Activated CD4-positive, alpha-beta T cell treated with anti-CD3 and anti-CD28 coated beads, Interleukin-10, Interleukin-2, amounts not matched to agents 100 ng/mL and 50 ng/mL, durations not matched to agents 16 hours and 8 hours (primary cell): ENCODE measurements at regions not wholly inside any gene's neighbourhood (a gene's known extent, or its start where the extent isn't known, plus 50 kb on each side); places are given as distances from the start of the nearest gene placed in this dataset.

Source experiments
- DNase-seq: peaks from one replicate; pipeline ENCODE4 v3.0.0-alpha.2; 2020

DNA sequence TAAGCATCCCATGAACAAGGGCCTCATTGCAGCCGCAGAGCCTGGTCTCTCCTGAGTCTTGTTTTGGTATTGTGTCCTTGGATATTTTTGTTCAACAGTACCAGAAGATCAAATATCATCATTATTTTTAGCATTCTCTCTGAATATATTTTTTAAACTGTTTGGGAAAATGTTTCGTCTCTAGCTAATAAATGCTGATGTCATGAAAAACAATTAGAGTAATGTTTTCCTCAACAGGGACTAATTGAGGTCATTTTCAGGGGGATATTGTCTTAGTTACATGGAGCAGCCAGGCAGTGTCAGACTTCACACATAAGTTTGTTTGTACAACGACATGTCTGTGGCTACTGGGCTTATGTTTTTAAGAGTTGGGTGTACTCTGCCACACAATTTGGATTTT, 805.3 kb upstream of the SOX9 start:
- no peak for DNase-seq

GRCh38 chr17:71316176-71316897, 804.5 kb upstream of the SOX9 start:
- DNase-seq, result no peak

- no peak for DNase-seq
Observed at GRCh38 chr17:71320009-71320796, 800.6 kb upstream of the SOX9 start.

- no peak for DNase-seq
Observed at GRCh38 chr17:71325117-71325516, 795.7 kb upstream of the SOX9 start.

DNA sequence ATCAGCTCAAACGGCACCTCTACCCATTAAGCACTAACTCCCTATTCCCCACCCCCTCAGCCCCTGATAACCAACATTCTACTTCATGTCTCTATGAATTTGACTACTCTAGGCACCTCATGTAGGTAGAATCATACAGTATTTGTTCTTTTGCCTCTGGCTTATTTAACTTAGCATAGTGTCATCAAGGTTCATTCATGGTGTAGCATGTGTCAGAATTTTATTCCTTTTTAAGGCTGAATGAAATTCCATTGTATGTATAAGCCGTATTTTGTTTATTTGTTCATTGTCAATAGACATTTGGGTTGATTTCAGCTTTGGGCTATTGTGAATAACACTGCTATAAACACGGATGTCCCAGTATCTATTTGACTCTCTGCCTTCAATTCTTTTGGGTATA, 794.9 kb upstream of the SOX9 start:
- DNase-seq, result no peak

DNA sequence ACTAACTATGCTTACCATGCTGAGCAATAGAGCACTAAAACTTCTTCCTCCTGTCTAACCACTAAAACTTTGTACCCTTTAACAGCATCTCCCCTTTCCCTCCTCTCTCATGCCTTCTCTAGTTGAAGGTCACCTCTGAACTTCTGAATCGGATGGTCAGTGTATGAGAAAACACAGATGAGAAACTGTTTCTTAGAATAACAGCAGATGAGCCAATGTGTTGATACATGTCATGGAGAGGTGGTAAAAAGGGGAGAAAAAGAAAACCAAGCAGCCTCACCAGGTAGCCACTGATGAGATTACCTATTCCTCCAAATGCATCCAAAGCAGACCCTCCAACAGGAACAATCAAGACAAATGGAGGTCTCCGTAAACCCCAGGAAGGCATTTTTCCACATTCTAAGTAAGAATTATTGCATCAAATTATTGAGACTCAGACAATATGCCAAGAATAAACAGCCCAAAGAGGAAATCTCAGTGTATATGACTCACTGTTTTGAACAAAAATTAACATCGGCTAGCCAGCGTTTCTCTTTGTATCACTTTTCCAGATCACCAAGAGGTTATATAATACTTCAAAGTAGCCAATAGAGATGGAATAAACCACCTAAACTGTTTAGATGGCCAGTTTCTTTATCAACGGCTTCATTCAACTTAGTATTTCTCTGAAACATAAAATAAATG, 793.3 kb upstream of the SOX9 start:
- no peak for DNase-seq

DNA sequence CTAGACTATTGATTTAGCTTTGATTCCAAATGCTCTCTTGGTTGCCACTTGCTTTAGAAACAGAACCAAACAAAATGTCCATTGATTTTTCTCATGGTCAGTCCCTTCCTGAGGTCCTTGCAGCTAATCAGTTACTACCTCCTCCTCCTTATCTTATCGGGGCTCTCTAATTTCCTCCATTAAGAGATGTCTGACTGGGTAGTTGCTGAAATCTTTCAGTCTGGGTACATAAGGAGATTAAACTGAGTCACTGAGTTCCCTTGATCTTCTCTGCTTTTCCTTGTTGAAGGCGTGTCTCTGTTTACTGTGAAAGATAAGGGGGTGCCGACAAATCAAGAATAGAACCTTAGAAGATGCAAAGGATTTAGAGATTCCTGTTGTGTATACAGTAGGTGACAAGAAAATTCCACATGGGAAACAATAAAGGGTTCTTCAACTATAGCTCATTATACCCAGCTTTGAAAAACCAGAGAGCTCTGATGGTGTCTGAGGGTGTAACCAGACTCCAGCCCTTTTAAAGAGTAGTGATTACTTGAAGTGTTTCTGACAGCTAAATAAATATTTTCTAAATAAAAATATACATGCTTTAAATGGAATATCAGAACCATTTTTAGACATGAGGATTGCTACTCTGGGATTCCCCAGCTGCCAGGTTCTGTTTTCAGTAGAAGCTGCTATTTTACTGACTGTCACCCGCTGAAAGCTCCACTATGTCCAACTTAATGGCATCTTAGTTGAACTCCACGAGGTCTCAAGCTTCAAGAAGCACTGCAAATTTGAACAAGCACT, 791.3 kb upstream of the SOX9 start:
- no peak for DNase-seq

DNA sequence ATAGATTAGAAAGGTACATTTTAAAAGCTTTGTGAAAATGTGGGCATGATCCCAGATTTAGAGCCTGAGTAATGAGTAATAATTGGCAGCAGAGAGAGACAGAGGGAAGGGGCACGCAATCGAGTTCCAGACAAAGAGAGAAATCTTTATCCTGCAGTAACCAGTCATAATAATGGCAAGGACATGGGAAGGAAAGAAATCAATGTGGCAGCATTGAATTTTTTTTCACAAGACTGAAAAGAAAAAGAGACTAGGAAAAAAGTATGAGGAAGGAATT, 790.8 kb upstream of the SOX9 start:
- no peak for DNase-seq

DNA sequence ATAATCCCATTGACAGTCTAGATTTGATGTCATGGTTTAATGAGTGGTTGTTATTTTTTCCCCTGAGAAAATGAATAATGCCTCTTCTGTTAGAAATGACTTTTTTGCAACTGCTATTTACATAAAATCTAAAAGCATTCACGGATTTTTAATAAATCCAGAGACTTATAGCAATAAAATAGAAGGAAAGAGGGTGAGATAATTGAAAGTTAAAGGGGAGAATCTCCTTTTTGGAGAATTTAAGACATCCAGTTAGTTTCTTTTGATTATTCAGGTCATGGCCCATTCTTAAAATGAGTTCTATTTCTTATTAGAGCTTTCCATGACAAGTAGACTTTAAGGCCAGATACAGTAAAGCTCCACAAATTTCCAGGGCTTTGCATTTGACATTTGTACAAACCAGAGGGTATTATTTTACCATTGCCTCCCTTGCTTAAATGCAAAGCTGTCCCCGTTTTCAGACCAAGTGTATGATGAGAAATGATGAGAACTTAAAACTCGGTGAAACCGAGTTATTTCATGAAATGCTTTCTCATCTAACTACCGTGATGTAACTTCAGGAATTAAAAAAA, 789.0 kb upstream of the SOX9 start:
- no peak for DNase-seq

GRCh38 chr17:71334048-71334751, 786.6 kb upstream of the SOX9 start:
- no peak for DNase-seq

DNA sequence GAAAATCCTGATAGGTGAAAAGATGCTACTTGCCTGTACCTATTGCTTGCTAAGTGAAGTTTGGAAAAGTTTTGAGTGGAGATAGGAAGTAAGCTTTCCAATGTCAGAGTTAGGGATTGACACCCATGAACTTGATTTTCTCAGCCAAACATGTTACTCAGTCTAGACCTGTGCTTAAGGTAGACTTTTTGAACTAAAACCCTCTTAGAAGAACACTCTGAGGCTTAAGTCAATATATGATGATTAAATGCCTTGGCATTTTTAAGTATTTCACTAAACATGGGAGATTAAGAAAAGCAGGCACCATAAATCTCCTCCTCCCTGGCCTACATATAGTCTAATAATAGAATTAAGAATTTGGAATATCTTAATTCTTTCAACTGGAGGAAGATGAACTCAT, 785.6 kb upstream of the SOX9 start:
- DNase-seq, result no peak

GRCh38 chr17:71337938-71338337, 782.9 kb upstream of the SOX9 start:
- DNase-seq, result no peak

DNA sequence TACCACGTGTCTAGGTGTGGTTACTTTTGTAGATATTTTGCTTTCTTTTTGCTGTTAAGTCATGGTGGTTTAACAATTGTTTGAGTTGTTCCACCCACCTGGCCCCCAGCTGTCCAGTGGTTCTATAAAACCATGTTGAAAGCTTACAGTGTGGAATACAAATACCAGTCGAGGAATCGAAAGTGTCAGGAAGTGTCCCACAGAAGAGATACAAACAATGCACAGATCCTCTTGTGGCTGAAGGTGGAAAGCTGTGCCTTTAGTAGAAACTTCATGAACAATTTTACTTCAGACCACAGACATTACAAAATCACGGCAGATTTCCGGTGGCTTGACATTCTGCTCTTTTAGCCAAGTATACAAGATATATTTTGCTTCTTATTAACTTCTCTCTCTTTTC, 782.4 kb upstream of the SOX9 start:
- no peak for DNase-seq

GRCh38 chr17:71339206-71339605, 781.6 kb upstream of the SOX9 start:
- no peak for DNase-seq

DNA sequence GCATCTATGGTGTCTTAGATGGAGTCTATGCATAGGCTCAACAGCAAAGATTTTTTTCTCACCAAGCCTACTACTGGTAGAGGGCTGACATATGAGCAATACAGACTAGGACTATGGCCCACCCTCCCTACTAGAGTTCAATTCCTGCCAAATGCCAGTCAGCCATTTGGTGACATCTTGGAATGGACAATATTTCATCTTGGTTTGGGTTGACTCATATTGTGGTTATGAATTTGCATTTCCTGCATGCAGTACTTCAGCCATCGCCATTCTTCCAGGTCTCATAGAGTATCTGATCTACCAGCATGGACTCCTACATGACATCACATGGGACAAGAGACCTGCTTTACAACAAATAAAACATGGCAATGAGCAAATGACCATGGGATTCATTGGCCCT, 778.1 kb upstream of the SOX9 start:
- no peak for DNase-seq

- DNase-seq, result no peak
Observed at GRCh38 chr17:71349908-71350600, 770.8 kb upstream of the SOX9 start.

DNA sequence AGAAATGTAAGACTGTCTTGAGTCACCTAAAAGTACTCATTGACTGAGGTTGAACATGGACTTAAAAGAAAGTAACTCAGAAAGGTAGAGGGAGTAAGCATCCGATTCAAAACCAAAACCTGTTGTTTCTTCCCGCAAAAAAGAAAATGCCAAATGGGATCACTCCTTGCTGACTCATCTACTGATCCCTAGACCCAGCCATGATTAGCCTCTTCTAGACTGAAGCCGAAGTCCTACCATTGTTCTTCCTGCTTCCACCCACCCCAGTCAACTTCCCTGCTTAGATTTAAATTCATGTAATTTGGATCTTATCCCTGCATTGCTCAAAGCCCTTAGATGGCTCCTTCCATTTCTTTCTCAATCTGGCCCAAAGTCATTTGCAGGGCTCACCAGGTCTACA, 760.5 kb upstream of the SOX9 start:
- DNase-seq, result no peak

GRCh38 chr17:71361656-71362450, 759.0 kb upstream of the SOX9 start:
- no peak for DNase-seq

- no peak for DNase-seq
Observed at GRCh38 chr17:71363661-71364060, 757.2 kb upstream of the SOX9 start.

GRCh38 chr17:71371809-71372208, 749.0 kb upstream of the SOX9 start:
- DNase-seq, result no peak

- no peak for DNase-seq
Observed at GRCh38 chr17:71375948-71376347, 744.9 kb upstream of the SOX9 start.
